ENCODE measurements at regions not wholly inside any gene's neighbourhood (a gene's known extent, or its start where the extent isn't known, plus 50 kb on each side); places are given as distances from the start of the nearest gene placed in this dataset.

- no peaks in the 10 kb centered on the region for H3K9me1 ChIP-seq (ENCODE audit: control insufficient read depth, insufficient read depth, low read length)
- H3K4me2 ChIP-seq (ENCODE audit: insufficient read depth, low read length) = no peak overlapping the region
- WGBS (ENCODE audit: insufficient coverage, low coverage, missing lambda C conversion rate) = 32% methylated on average over 9 of the region's 10 CpGs
- H3K9me3 ChIP-seq (replicated peaks; ENCODE audit: control insufficient read depth, insufficient read depth, low read depth, low read length) = no peaks in the 10 kb centered on the region
- ATAC-seq (no peak; the same call in 2 of the 3 replicates), FAIRE-seq (no peak), DNase-seq (ENCODE audit: extremely low read depth in 1 of 4, low spot score in 3 of 4) (no peak)
- intact Hi-C loops (cut with micrococcal nuclease) (no loop called here), in situ Hi-C loops (cut with MboI) (no loop called here)
- no peaks in the 10 kb centered on the region for H3K79me2 ChIP-seq (ENCODE audit: control insufficient read depth, insufficient read depth, low read length)
- H3K9ac ChIP-seq (ENCODE audit: insufficient read depth in 1 of 2, low read depth in 2 of 2, low read length in 2 of 2) = peak overlapping the region in 1 of 2 experiments; percentile 33; a peak in 1 of 4 replicates
- ChIA-PET CTCF (ENCODE audit: low intra/inter-chr PET ratio) (no interaction called here), POLR2A (no interaction called here)
- no peaks in the 10 kb centered on the region for H4K20me1 ChIP-seq (replicated peaks; ENCODE audit: control insufficient read depth, insufficient read depth, low read length)
- TF ChIP-seq MNT (conservative IDR thresholded peaks at IDR 0.05) (no peak), IRF2 (CRISPR knock-in tag; IDR thresholded peaks at IDR 0.05) (peak; percentile 36; the same call in 1 of the 2 replicates)
- H3K4me3 ChIP-seq = no peak overlapping the region
- BruUV-seq (replicated peaks) = no TSS peak
- H3K36me3 ChIP-seq (ENCODE audit: control insufficient read depth, insufficient read depth, low read length) = no peaks in the 10 kb centered on the region
- H2AFZ ChIP-seq (ENCODE audit: low read depth, low read length) = peak overlapping the region; percentile 41; the same call in 1 of the 2 replicates
- peaks cover 2 to 4% of the 10 kb centered on the region in 2 experiments; a peak in 2 of 5 replicates for H3K27me3 ChIP-seq (ENCODE audit: control insufficient read depth in 2 of 2, insufficient read depth in 2 of 2, low read length in 2 of 2)
- peaks cover 0 to 9% of the 10 kb centered on the region in 2 experiments; a peak in 2 of 5 replicates for H3K4me1 ChIP-seq (replicated peaks in 1 of 2; ENCODE audit: control insufficient read depth in 2 of 2, insufficient read depth in 2 of 2, low read length in 2 of 2)
- H3K27ac ChIP-seq (ENCODE audit: extremely low read depth, low read depth, low read length) = no peak overlapping the region
These were observed 112.7 kb upstream of the PRR23C start for GRCh38 chr3:139157161-139157932.

- intact Hi-C loops (cut with micrococcal nuclease) (no loop called here), in situ Hi-C loops (cut with MboI) (no loop called here)
- Histone ChIP-seq H3K79me2 (ENCODE audit: control insufficient read depth, insufficient read depth, low read length) (no peaks in the 10 kb centered on the region), H3K36me3 (ENCODE audit: control insufficient read depth, insufficient read depth, low read length) (no peaks in the 10 kb centered on the region), H4K20me1 (replicated peaks; ENCODE audit: control insufficient read depth, insufficient read depth, low read length) (no peaks in the 10 kb centered on the region), H3K27ac (ENCODE audit: extremely low read depth, low read depth, low read length) (no peak overlapping the region), H3K4me2 (ENCODE audit: insufficient read depth, low read length) (no peak overlapping the region), H3K9me3 (replicated peaks; ENCODE audit: control insufficient read depth, insufficient read depth, low read depth, low read length) (no peaks in the 10 kb centered on the region), H3K4me1 (replicated peaks in 1 of 2; ENCODE audit: control insufficient read depth in 2 of 2, insufficient read depth in 2 of 2, low read length in 2 of 2) (peaks cover 0 to 9% of the 10 kb centered on the region in 2 experiments; a peak in 2 of 5 replicates), H3K27me3 (ENCODE audit: control insufficient read depth in 2 of 2, insufficient read depth in 2 of 2, low read length in 2 of 2) (peaks cover 2 to 4% of the 10 kb centered on the region in 2 experiments; a peak in 2 of 5 replicates), H3K4me3 (no peak overlapping the region), H2AFZ (ENCODE audit: low read depth, low read length) (no peak overlapping the region), H3K9me1 (ENCODE audit: control insufficient read depth, insufficient read depth, low read length) (no peaks in the 10 kb centered on the region), H3K9ac (ENCODE audit: insufficient read depth in 1 of 2, low read depth in 2 of 2, low read length in 2 of 2) (no peak overlapping the region)
- ATAC-seq (no peak), FAIRE-seq (no peak), DNase-seq (ENCODE audit: extremely low read depth in 1 of 4, low spot score in 3 of 4) (no peak)
- POLR2A ChIA-PET = no interaction called here
- no TSS peak for BruUV-seq (replicated peaks)
- CTCF ChIA-PET (ENCODE audit: low intra/inter-chr PET ratio) = no interaction called here
- 26% methylated on average over 3 of the region's 3 CpGs for WGBS (ENCODE audit: insufficient coverage, low coverage, missing lambda C conversion rate)
- TF ChIP-seq IRF1 (CRISPR knock-in tag; IDR thresholded peaks at IDR 0.05; ENCODE audit: borderline replicate concordance) (no peak), ADNP (tag; IDR thresholded peaks at IDR 0.05) (peak; percentile 44; the same call in 1 of the 2 replicates), DACH1 (IDR thresholded peaks at IDR 0.05; ENCODE audit: partially characterized antibody) (no peak), ZSCAN29 (IDR thresholded peaks at IDR 0.05) (no peak), KDM1A (IDR thresholded peaks at IDR 0.05) (peak in 1 of 2 experiments; percentile 45; a peak in 1 of 4 replicates), BCOR (IDR thresholded peaks at IDR 0.05) (peak; percentile 59; the same call in 1 of the 2 replicates), CCNT2 (IDR thresholded peaks at IDR 0.05; ENCODE audit: borderline replicate concordance, extremely low read depth, insufficient read length, low read depth, low read length) (no peak), EWSR1 (IDR thresholded peaks at IDR 0.05; ENCODE audit: borderline replicate concordance, low read depth, partially characterized antibody) (no peak), ZNF695 (CRISPR knock-in tag; IDR thresholded peaks at IDR 0.05) (no peak), RCOR1 (IDR thresholded peaks at IDR 0.05; ENCODE audit: borderline replicate concordance in 1 of 2, low read depth in 2 of 2, low read length in 2 of 2) (0 out of 4 replicates have a peak, but pooled peaks of 1 of the 2 experiments have one; percentile 10), SMARCA4 (IDR thresholded peaks at IDR 0.05) (no peak), POU5F1 (IDR thresholded peaks at IDR 0.05; ENCODE audit: borderline replicate concordance, low read depth, low read length, partially characterized antibody) (no peak)
These were observed 114.7 kb upstream of the PRR23C start for GRCh38 chr3:139159356-139159755.
